C4-2B (cell line): ENCODE measurements at regions not wholly inside any gene's neighbourhood (a gene's known extent, or its start where the extent isn't known, plus 50 kb on each side); places are given as distances from the start of the nearest gene placed in this dataset.

Experiments used
- CTCF ChIP-seq: fragments of 450-650 bp; conservative IDR thresholded peaks from 2 replicates; pipeline ENCODE4 v1.5.1; 2017; ENCODE audit warnings: mild to moderate bottlenecking
- ZFX ChIP-seq: fragments of 450-650 bp; IDR thresholded peaks from 2 replicates; pipeline ENCODE4 v1.6.1; 2017

DNA sequence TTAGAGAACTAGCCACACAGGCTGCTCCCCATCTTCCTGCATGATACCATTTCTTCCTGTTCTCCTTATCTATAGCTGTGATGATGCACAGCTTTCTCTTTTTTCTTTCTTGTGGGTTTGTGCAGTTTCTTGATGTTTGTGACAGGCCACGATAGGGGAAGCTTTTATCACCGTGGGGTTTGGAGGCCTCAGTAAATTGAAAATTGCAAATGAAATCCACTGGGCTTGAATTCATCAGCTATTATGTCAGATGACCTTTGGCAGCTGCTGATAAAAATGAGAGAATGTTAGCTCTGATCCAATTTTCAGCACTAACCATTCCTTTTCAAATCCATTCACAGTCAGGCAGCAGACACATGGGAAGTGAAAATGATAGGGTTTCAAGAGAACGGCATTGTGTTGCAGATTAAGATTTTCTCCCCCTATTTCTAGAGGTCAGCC is 176.9 kb upstream of the SOX2 start:
- TF ChIP-seq CTCF (no peak), ZFX (no peak)
